Muscle layer of duodenum (tissue), 2 donors: ENCODE measurements at regions not wholly inside any gene's neighbourhood (a gene's known extent, or its start where the extent isn't known, plus 50 kb on each side); places are given as distances from the start of the nearest gene placed in this dataset.

Experiments used
- H3K27ac ChIP-seq: one replicate; pipeline ENCODE4 v1.7.0; 2013; ENCODE audit warnings: mild to moderate bottlenecking, low read length
- H3K27me3 ChIP-seq: one replicate; pipeline ENCODE4 v1.7.0; 2013; ENCODE audit warnings: low read depth, mild to moderate bottlenecking, control low read depth, low read length
- H3K36me3 ChIP-seq, 2 donors: one replicate each; pipeline ENCODE4 v1.7.0; 2013; ENCODE audit warnings: low read length in 2 of 2, control low read depth in 1 of 2, mild to moderate bottlenecking in 1 of 2; ENCODE audit not compliant: insufficient read depth in 2 of 2, control insufficient read depth in 1 of 2
- H3K4me1 ChIP-seq, 2 donors: one replicate each; pipeline ENCODE4 v1.7.0; 2013; ENCODE audit warnings: low read length in 2 of 2, mild to moderate bottlenecking in 2 of 2, control low read depth in 1 of 2, moderate library complexity in 1 of 2; ENCODE audit not compliant: insufficient read depth in 2 of 2, control insufficient read depth in 1 of 2
- H3K4me3 ChIP-seq, 2 donors: one replicate each; pipeline ENCODE4 v1.7.0; 2013; ENCODE audit warnings: low read length in 2 of 2, low read depth in 1 of 2, mild to moderate bottlenecking in 1 of 2
- H3K9me3 ChIP-seq, 2 donors: one replicate each; pipeline ENCODE4 v1.7.0; 2013; ENCODE audit warnings: low read length in 2 of 2, control low read depth in 1 of 2, mild to moderate bottlenecking in 1 of 2; ENCODE audit not compliant: control insufficient read depth in 1 of 2
- donor health status: healthy.

GRCh38 chr21:20253261-20253660 lies 744.9 kb upstream of the NCAM2 start:
- H3K9me3 ChIP-seq: no peaks in the 10 kb centered on the region
- H3K27me3 ChIP-seq: no peaks in the 10 kb centered on the region
- no peaks in the 10 kb centered on the region for H3K4me1 ChIP-seq
- H3K36me3 ChIP-seq: no peaks in the 10 kb centered on the region
- no peak overlapping the region for H3K4me3 ChIP-seq
- H3K27ac ChIP-seq: no peak overlapping the region

DNA sequence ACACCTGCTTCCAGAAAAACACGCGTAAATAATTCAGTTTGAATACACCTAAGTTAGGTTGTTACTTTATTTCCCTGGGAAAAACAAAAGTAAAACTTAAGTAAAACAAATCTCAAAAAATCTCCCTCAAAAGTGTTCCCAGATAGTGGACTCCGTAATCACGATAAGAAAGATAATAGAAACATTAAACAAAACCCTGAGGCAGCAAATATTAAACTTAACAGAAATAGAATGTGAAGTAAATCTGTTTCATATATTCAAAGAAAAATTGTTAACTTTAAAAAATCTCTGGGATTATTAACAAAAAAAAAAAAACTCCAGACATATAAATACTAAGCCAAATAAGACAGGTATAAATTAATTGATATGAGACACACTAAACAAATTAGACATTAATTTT lies 743.2 kb upstream of the NCAM2 start:
- Histone ChIP-seq H3K36me3 (no peaks in the 10 kb centered on the region), H3K27ac (no peak overlapping the region), H3K9me3 (no peaks in the 10 kb centered on the region), H3K4me3 (no peak overlapping the region), H3K27me3 (no peaks in the 10 kb centered on the region), H3K4me1 (no peaks in the 10 kb centered on the region)

DNA sequence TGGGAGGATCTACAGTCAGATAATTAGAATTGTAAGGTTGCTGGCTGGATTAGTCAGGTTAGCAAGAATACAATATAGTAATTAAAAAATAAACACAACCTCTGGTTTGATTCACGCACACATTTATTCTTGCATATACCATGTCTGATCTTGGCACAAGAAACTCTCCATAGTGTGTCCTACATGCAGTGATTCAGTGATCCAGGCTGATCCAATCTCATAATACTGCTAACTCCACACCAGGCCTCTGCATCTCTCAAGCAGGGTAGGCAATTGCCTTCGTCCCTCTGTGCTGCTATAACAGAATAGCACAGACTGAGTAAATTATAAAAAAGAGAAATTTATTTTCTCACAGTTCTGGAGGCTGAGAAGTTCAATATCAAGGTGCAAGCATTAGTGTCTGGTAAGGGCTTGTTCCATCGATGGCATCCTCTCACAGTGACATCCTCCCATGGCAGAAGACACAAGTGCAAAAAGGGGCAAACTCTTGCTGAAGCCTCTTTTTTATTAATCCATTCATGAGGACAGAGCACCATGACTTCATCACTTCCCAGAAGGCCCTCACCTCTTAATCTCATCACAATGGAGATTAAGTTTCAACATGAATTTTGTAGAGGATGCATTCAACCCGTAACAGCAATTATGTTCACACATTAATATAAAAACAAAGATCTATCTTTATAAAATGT lies 741.0 kb upstream of the NCAM2 start:
- H3K27ac ChIP-seq: no peak overlapping the region
- no peaks in the 10 kb centered on the region for H3K36me3 ChIP-seq
- no peak overlapping the region for H3K4me3 ChIP-seq
- no peaks in the 10 kb centered on the region for H3K9me3 ChIP-seq
- no peaks in the 10 kb centered on the region for H3K27me3 ChIP-seq
- no peaks in the 10 kb centered on the region for H3K4me1 ChIP-seq

GRCh38 chr21:20258542-20258941 lies 739.7 kb upstream of the NCAM2 start:
- no peak overlapping the region for H3K27ac ChIP-seq
- no peaks in the 10 kb centered on the region for H3K9me3 ChIP-seq
- H3K4me3 ChIP-seq: no peak overlapping the region
- no peaks in the 10 kb centered on the region for H3K27me3 ChIP-seq
- no peaks in the 10 kb centered on the region for H3K36me3 ChIP-seq
- H3K4me1 ChIP-seq: no peaks in the 10 kb centered on the region

DNA sequence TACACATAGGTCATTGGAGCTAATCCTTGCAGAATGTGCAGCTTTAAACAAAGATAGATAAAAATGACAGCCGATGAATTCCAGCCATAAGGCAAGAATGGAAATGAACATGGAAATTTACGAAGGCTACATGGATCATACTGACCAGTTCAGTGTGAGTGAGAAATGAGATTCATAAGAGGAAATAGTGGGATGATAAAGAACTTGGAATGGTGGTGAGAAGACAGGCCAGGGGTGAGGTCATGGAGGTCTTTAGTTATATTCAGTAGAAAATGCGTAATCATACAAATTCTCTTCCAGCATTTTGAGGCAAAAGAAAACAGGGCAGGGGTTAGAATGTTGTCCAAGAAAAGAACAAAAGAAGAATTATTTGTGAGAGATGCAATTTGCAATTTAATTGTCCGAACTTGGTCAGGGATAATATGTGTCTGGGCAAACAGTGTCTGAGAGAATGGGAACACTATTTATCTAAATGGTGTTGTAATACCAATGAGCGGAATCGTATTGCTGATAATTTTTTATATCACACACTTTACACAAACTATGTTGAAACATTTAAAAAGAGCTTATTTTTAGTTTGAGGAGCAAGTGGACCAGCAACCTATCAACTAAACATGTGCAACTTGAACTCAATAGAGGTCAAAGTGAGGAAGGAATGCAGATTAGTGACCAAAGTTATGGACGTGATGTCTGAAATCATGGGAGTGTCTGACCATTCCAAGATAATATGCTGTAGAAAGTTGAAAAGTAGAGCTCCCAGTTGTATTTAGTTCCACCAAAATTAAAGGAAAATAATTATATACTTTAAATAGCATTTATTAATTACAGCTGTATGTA lies 739.0 kb upstream of the NCAM2 start:
- no peaks in the 10 kb centered on the region for H3K4me1 ChIP-seq
- H3K4me3 ChIP-seq: no peak overlapping the region
- no peak overlapping the region for H3K27ac ChIP-seq
- no peaks in the 10 kb centered on the region for H3K36me3 ChIP-seq
- H3K9me3 ChIP-seq: no peaks in the 10 kb centered on the region
- no peaks in the 10 kb centered on the region for H3K27me3 ChIP-seq

DNA sequence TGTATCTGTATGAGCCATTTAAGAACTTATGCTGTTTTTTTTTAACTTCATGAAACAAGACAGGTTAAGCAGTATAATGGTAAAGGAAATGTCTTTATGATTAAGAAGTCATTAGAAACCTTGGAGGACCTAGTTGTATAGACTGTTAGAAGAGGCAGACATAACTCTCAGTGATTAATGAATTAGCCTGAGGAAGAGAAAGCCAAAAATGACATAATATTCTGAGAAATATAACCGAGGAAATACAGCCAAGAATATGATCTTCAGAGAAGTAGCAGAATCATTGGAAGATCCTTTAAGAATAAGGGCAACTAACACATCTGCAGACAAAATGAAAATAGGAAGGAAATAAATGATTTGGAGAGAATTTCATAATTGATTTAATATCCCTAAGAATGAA lies 738.1 kb upstream of the NCAM2 start:
- no peaks in the 10 kb centered on the region for H3K4me1 ChIP-seq
- no peak overlapping the region for H3K27ac ChIP-seq
- no peaks in the 10 kb centered on the region for H3K9me3 ChIP-seq
- no peaks in the 10 kb centered on the region for H3K36me3 ChIP-seq
- no peak overlapping the region for H3K4me3 ChIP-seq
- H3K27me3 ChIP-seq: no peaks in the 10 kb centered on the region

DNA sequence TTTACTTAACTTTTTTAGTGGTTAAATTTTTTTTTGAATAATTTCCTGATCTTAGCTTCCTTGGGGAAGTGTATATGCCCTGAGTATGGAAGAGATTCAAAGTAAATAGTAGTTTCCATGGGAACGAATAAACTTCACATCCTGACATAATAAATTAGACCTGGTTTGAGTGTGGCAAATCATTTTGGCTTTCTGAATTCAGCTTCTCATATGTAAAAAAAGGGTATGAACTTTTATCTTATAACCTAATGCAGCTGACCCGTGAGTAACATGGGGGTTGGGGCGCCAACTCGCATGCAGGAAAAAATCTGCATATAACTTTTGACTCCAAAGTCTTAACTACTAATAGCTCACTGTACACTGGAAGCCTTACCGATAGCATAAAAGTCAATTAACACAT lies 736.8 kb upstream of the NCAM2 start:
- Histone ChIP-seq H3K27ac (no peak overlapping the region), H3K27me3 (no peaks in the 10 kb centered on the region), H3K9me3 (no peaks in the 10 kb centered on the region), H3K4me1 (no peaks in the 10 kb centered on the region), H3K36me3 (no peaks in the 10 kb centered on the region), H3K4me3 (no peak overlapping the region)

DNA sequence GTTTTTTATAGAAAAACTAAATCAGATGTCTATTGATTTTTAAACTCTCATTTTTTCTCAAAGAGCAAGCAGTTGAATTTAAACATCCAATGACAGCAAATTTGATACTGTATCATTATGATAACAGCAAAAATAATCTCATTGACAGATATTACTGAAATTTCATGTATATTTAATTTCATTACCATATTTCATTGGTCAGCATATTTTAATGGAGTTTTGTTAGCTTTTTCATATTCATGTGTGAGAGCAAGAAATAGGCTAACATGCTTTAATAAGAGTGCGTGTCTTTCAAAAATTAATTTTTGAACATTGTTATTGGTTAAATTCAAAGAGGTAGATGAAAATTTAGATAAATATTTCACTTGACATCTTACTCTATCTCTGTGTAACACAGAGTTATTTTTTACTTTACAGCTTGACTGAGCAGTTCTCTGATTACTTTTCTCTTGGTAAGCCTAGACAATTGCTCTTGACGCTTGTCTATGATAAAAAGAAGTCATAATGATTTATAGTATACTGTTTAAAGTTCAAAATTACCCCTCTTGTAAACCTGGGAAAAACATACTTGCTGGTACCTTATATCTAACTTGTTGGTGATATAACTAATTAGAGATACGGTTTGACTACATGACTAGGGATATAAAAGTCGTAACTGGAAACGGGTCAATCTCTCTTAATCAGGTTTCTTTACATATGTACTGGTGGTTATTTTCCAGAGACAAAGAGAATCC lies 732.3 kb upstream of the NCAM2 start:
- H3K9me3 ChIP-seq: no peaks in the 10 kb centered on the region
- H3K27me3 ChIP-seq: no peaks in the 10 kb centered on the region
- no peaks in the 10 kb centered on the region for H3K36me3 ChIP-seq
- no peaks in the 10 kb centered on the region for H3K4me1 ChIP-seq
- no peak overlapping the region for H3K4me3 ChIP-seq
- H3K27ac ChIP-seq: no peak overlapping the region

DNA sequence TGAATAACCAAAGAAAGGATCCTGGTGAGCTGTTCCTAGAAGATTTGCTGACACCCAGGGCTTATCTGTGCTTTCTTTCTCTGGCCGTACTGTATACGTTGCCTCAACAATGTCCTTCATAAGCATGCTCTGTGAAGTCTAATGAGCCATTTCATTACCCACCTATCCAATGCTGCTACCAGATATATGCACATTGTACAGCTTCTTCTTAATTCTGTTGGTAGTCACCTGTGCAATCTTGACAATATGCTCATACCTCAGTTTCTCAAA lies 731.8 kb upstream of the NCAM2 start:
- Histone ChIP-seq H3K27ac (no peak overlapping the region), H3K36me3 (no peaks in the 10 kb centered on the region), H3K9me3 (no peaks in the 10 kb centered on the region), H3K4me1 (no peaks in the 10 kb centered on the region), H3K27me3 (no peaks in the 10 kb centered on the region), H3K4me3 (no peak overlapping the region)

GRCh38 chr21:20270365-20271055 lies 727.7 kb upstream of the NCAM2 start:
- Histone ChIP-seq H3K36me3 (no peaks in the 10 kb centered on the region), H3K27ac (no peak overlapping the region), H3K4me3 (no peak overlapping the region), H3K27me3 (no peaks in the 10 kb centered on the region), H3K4me1 (no peaks in the 10 kb centered on the region), H3K9me3 (peaks cover 0 to 2% of the 10 kb centered on the region in 2 donors)

DNA sequence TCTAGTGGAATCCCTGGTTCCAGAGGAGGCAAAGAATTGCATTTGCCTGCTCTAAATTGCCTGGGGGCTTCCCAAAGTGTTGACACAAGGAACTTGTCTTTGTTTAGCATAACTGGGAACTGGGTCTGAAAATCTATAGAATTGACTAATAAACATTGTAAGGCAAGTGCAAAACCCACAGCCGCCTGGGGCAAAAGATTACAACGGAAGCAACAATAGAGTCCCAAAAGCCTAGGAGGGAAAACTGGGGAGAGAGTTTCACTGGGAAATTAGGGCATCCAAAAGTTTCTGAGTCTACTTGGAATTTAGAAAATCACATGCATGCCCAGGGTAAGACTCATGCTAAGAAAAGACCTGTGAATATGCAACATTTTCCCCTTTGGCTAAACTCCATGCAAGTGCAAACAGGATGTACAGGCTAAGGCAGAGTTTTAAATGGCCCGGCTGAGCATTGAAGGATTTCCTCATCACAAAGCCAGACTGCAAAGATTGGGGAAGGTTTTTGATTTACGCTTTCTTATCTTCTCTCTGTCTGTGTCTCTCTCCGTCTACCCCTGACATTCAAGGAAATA lies 725.3 kb upstream of the NCAM2 start:
- Histone ChIP-seq H3K36me3 (no peaks in the 10 kb centered on the region), H3K27me3 (no peaks in the 10 kb centered on the region), H3K4me3 (no peak overlapping the region), H3K9me3 (peaks cover 0 to 2% of the 10 kb centered on the region in 2 donors), H3K4me1 (no peaks in the 10 kb centered on the region), H3K27ac (no peak overlapping the region)
